ENCODE measurements at regions not wholly inside any gene's neighbourhood (a gene's known extent, or its start where the extent isn't known, plus 50 kb on each side); places are given as distances from the start of the nearest gene placed in this dataset.

- H3K4me3 ChIP-seq (ENCODE audit: low read depth, low read length, poor library complexity, severe bottlenecking), result no peak overlapping the region
- CTCF ChIA-PET, result no interaction called here
- no TSS peak for BruUV-seq (replicated peaks)
Observed at GRCh38 chr4:18463987-18464559, 442.5 kb upstream of the LCORL start.

GRCh38 chr4:18458465-18458864 is 436.9 kb upstream of the LCORL start:
- intact Hi-C loops (cut with micrococcal nuclease; ENCODE audit: unreplicated experiment), result no loop called here
- no TSS peak for BruUV-seq (replicated peaks)

More at GRCh38 chr4:18463987-18464559, 442.5 kb upstream of the LCORL start:
- Histone ChIP-seq H3K4me1 (ENCODE audit: insufficient read depth, low read length, poor library complexity, severe bottlenecking) (no peaks in the 10 kb centered on the region), H3K27ac (ENCODE audit: low read depth, low read length, poor library complexity, severe bottlenecking) (no peak overlapping the region), H3K36me3 (ENCODE audit: insufficient read depth, low read length, poor library complexity, severe bottlenecking) (no peaks in the 10 kb centered on the region), H3K27me3 (replicated peaks; ENCODE audit: insufficient read depth, low read depth, low read length, poor library complexity) (no peaks in the 10 kb centered on the region), H3K9me3 (ENCODE audit: low read depth, low read length, poor library complexity, severe bottlenecking) (no peaks in the 10 kb centered on the region)
- no peak for DNase-seq (ENCODE audit: low spot score)
- TF ChIP-seq EZH2 (IDR thresholded peaks at IDR 0.05; ENCODE audit: borderline replicate concordance, low read depth, low read length, poor library complexity, severe bottlenecking), result no peak
- no peak for TF ChIP-seq CTCF (conservative IDR thresholded peaks at IDR 0.05; ENCODE audit: low read depth, low read length)
- intact Hi-C loops (cut with micrococcal nuclease; ENCODE audit: unreplicated experiment), result no loop called here
- POLR2A ChIA-PET (ENCODE audit: low non-redundant PET), result no interaction called here

GRCh38 chr4:18454349-18454748 is 432.8 kb upstream of the LCORL start:
- ChIA-PET POLR2A (ENCODE audit: low non-redundant PET) (no interaction called here), CTCF (no interaction called here)
- H3K36me3 ChIP-seq (ENCODE audit: insufficient read depth, low read length, poor library complexity, severe bottlenecking), result no peaks in the 10 kb centered on the region
- no TSS peak for BruUV-seq (replicated peaks)
- no peak overlapping the region for H3K27ac ChIP-seq (ENCODE audit: low read depth, low read length, poor library complexity, severe bottlenecking)
- H3K4me1 ChIP-seq (ENCODE audit: insufficient read depth, low read length, poor library complexity, severe bottlenecking), result no peaks in the 10 kb centered on the region
- TF ChIP-seq CTCF (conservative IDR thresholded peaks at IDR 0.05; ENCODE audit: low read depth, low read length), result no peak
- no peak for TF ChIP-seq EZH2 (IDR thresholded peaks at IDR 0.05; ENCODE audit: borderline replicate concordance, low read depth, low read length, poor library complexity, severe bottlenecking)
- no peaks in the 10 kb centered on the region for H3K9me3 ChIP-seq (ENCODE audit: low read depth, low read length, poor library complexity, severe bottlenecking)
- H3K27me3 ChIP-seq (replicated peaks; ENCODE audit: insufficient read depth, low read depth, low read length, poor library complexity), result no peaks in the 10 kb centered on the region
- no peak for DNase-seq (ENCODE audit: low spot score)
- intact Hi-C loops (cut with micrococcal nuclease; ENCODE audit: unreplicated experiment), result no loop called here
- H3K4me3 ChIP-seq (ENCODE audit: low read depth, low read length, poor library complexity, severe bottlenecking), result no peak overlapping the region

More at GRCh38 chr4:18458465-18458864, 436.9 kb upstream of the LCORL start:
- no peaks in the 10 kb centered on the region for H3K36me3 ChIP-seq (ENCODE audit: insufficient read depth, low read length, poor library complexity, severe bottlenecking)
- no peaks in the 10 kb centered on the region for H3K27me3 ChIP-seq (replicated peaks; ENCODE audit: insufficient read depth, low read depth, low read length, poor library complexity)
- no peaks in the 10 kb centered on the region for H3K9me3 ChIP-seq (ENCODE audit: low read depth, low read length, poor library complexity, severe bottlenecking)
- POLR2A ChIA-PET (ENCODE audit: low non-redundant PET), result no interaction called here
- CTCF ChIA-PET, result no interaction called here
- no peak for TF ChIP-seq EZH2 (IDR thresholded peaks at IDR 0.05; ENCODE audit: borderline replicate concordance, low read depth, low read length, poor library complexity, severe bottlenecking)
- TF ChIP-seq CTCF (conservative IDR thresholded peaks at IDR 0.05; ENCODE audit: low read depth, low read length), result no peak
- no peak overlapping the region for H3K27ac ChIP-seq (ENCODE audit: low read depth, low read length, poor library complexity, severe bottlenecking)
- no peak for DNase-seq (ENCODE audit: low spot score)
- no peak overlapping the region for H3K4me3 ChIP-seq (ENCODE audit: low read depth, low read length, poor library complexity, severe bottlenecking)
- H3K4me1 ChIP-seq (ENCODE audit: insufficient read depth, low read length, poor library complexity, severe bottlenecking), result no peaks in the 10 kb centered on the region
